OCI-LY7 (cell line): ENCODE measurements at regions not wholly inside any gene's neighbourhood (a gene's known extent, or its start where the extent isn't known, plus 50 kb on each side); places are given as distances from the start of the nearest gene placed in this dataset.

Source experiments
- CTCF ChIP-seq: fragments of 200-600 bp; sonication (generic); conservative IDR thresholded peaks from 2 replicates; pipeline ENCODE4 v1.5.1; 2014; ENCODE audit warnings: mild to moderate bottlenecking, antibody characterized with exemption, low read length, moderate library complexity, mixed read lengths
- EZH2phosphoT487 ChIP-seq: fragments of 200-600 bp; sonication (generic); IDR thresholded peaks from 2 replicates; pipeline ENCODE4 v1.6.1; 2018; ENCODE audit warnings: low read depth, borderline replicate concordance, mild to moderate bottlenecking, mixed run types, antibody characterized with exemption, low read length, moderate library complexity, mixed read lengths

GRCh38 chr1:224864006-224864405, 65.5 kb upstream of the DNAH14 start:
- TF ChIP-seq CTCF: no peak
- TF ChIP-seq EZH2phosphoT487: no peak
